ENCODE measurements at regions not wholly inside any gene's neighbourhood (a gene's known extent, or its start where the extent isn't known, plus 50 kb on each side); places are given as distances from the start of the nearest gene placed in this dataset.
"Not testable (repeated sequence)": the region's sequence is repeated elsewhere in the genome, so short reads cannot be mapped to it uniquely, and the experiment has no call there.

GRCh38 chr2:191476901-191477300 is 201.0 kb upstream of the NABP1 start:
- DNase-seq (ENCODE audit: low read depth) = no peak

GRCh38 chr2:191478799-191479679 is 198.9 kb upstream of the NABP1 start:
- DNase-seq (ENCODE audit: low read depth) = no peak

DNA sequence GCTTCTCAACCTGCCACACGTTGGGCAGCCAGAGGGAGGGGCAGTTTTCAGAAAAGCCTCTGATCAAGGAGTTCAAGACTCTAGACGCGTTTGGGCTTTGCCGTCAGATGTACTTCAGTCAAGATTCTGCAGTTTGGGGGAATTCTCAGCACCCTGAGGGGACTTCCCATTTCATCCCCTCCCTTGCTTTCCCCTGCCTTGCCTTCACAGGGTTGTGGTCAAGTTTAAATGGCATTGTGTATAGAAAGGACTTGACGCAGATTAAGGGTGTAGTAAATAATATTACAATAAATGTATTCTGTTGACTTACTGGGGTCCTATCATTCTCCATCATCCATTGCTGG is 198.3 kb upstream of the NABP1 start:
- no peak for DNase-seq (ENCODE audit: low read depth)

DNA sequence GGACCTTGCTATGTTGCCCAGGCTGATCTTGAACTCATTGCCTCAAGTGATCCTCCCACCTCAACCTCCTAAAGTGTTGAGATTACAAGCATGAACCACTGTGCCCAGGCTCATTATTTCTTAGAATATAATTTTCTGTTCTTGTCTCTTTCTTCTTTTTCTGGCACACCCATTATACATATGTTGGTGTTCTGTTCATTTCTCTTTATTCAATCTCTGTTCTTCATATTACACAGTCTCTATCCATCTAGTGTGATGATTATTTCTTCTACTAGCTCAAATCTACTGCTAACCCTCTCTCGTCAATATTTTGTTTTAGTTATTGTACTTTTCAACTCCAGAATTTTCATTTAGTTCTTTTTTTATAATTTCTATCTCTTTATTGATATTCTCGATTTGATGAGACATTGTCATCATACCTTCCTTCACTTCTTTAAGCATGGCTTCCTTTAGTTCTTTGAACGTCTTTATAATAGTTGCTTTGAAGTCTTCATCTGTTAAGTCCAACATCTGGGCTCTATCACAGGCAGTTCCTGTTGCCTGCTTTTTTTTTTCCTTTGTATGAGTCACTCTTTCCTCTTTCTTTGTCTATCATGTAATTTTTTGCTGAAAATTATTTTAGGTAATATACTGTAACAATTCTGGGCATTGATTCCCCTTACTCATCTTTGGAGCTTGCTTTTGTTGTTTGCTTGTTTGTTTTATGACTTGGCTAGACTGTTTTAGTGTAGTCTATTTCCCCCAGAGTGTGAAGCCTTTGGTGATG is 196.4 kb upstream of the NABP1 start:
- DNase-seq (ENCODE audit: low read depth) = no peak

DNA sequence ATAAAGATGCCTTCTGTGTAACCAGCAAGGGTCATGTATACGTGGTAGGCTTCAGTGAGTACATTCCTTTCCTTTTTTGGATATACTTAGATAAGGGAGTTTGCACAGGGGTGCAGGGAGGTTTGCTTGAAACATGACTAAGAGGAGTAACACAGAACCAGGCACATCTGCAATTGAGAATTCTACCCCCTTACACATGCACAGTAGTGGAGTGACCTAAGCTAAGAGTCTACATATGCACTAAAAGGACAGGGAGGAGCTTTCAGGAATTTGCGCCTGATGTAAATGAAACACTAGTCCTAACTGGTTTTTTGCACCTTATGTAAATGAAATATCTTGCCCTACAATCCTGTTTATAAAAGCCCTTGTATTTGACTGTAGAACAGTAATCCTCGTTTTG is 194.8 kb upstream of the NABP1 start:
- no peak for DNase-seq (ENCODE audit: low read depth)

- no peak for DNase-seq (ENCODE audit: low read depth)
Observed at GRCh38 chr2:191486584-191487320, 191.2 kb upstream of the NABP1 start.

GRCh38 chr2:191488135-191488534 is 189.8 kb upstream of the NABP1 start:
- DNase-seq (ENCODE audit: low read depth) = no peak

GRCh38 chr2:191489177-191489576 is 188.8 kb upstream of the NABP1 start:
- DNase-seq (ENCODE audit: low read depth) = no peak

DNA sequence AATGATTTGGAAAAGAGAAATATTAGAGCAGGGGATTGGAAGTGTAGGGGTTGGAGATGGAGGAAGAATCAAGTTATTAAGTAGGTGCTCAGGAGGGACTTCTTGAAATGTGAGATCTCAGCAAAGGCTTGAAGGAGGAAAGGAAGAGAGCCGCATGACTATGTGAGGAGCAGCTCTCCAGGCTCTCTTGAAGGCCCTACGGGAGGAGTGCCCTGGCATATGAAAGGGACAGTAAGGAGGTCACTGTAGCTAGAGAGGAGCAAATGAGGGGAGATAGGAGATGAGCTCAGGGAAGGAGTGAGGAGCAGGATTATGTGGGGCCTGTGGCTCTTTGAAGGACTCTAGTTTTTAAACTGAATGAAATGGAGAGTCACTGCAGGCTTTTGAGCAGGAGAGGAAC is 181.1 kb upstream of the NABP1 start:
- no peak for DNase-seq (ENCODE audit: low read depth)

- no peak for DNase-seq (ENCODE audit: low read depth)
Observed at GRCh38 chr2:191497822-191498221, 180.1 kb upstream of the NABP1 start.

DNA sequence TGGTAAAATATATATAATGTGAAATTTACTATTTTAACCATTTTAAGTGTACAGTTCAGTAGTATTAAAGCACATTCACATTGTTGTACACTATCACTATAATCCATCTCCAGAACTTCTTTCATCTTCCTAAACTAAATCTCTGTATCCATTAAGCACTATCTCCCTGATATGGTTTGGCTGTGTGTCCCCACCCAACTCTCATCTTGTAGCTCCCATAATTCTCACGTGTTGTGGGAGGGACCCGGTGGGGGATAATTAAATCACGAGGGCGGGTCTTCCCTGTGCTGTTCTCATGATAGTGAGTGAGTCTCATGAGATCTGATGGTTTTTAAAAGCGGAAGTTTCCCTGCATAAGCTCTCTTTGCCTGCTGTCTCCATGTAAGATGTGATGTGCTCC is 178.9 kb upstream of the NABP1 start:
- DNase-seq (ENCODE audit: low read depth) = no peak

GRCh38 chr2:191499874-191500565 is 177.9 kb upstream of the NABP1 start:
- no peak for DNase-seq (ENCODE audit: low read depth)

- DNase-seq (ENCODE audit: low read depth) = no peak
Observed at GRCh38 chr2:191500566-191500883, 177.4 kb upstream of the NABP1 start.

GRCh38 chr2:191500884-191501560 is 176.9 kb upstream of the NABP1 start:
- no peak for DNase-seq (ENCODE audit: low read depth)

DNA sequence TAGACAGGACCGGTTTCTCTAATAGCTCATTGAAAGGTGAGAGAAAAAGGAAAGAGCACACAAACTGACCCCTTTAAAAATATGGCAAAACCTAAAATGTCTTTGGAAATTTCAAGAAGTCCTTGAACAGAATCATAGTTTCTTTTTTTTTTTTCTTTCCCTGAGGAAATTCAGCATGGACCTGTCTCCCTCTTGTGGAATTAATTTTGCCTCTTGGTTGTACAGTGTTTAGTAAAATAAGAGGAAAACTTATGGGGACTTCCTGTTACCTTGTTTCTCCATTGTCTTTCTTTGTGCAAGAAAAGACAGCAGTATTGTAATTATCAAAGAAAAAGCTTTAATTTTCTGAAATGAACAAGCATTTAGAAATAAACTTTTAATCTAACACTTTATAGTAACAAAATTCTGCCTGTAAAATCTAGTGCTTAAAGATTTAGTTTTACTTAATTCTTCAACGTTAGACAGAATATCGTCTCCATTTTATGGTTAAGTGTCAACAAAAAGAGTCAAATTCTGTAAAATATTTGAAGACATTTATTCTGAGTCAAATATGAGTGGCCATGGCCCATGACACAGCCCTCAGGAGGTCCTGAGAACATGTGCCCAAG is 176.3 kb upstream of the NABP1 start:
- DNase-seq (ENCODE audit: low read depth) = no peak

DNA sequence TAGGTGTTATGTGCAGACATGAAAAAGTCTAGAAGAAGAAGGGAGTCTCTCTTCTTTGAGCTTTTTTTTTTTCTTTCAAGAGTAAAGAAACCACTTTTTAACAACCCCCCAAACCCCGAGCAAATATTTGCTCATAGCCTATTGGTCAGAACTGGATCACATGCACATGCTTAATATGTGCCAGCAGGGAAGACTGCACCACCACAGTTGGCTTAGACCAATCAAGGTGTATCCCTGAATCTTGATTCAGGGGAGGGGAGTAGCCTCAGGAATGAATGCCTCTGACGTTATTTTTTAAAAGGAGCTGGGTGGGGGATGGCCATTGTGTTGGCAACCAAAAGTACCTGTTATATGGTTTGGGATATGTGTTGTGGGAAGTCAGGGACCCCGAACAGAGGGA is 171.4 kb upstream of the NABP1 start:
- DNase-seq (ENCODE audit: low read depth) = no peak

DNA sequence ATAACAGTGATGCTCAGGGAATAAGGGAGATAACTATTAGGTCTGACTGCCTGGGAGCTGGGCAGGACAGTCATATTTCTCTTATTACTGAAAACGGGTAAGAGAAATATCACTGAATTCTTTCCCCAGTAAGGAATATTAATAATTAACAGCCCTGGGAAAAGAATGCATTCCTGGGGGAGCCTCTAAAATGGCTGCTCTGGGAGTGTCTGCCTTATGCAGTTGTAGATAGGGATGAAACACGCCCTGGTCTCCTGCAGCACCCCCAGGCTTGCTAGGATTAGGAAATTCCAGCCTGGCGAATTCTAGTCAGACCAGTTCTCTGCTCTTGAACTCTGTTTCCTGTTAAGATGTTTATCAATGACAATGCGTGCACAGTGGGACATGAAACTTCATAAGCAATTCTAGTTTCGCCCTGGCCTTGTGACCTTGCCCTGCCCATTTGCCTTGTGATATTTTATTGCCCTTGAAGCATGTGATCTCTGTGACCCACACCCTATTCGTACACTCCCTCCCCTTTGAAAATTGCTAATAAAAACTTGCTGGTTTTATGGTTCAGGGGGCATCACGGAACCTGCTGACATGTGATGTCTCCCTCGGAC is 170.6 kb upstream of the NABP1 start:
- not testable (repeated sequence) for DNase-seq (ENCODE audit: low read depth)

DNA sequence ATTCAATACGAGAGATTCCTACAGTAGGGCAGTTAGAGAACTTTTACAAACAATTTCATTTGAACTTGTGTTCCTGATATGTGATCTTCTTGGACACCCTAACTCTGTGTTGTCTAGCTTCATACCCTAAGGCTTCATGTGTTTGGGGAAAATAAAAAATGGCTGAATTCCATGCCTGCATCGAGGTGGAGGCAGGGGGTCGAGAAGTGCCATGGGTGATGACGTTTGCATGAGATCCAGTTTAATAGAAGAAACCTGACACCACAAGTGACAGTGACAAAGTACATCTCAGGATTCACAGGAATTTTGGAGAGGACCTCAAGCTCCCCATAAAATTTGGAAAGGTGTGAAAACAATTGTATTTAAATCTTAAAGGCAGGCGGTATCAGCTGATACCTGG is 169.2 kb upstream of the NABP1 start:
- DNase-seq (ENCODE audit: low read depth) = no peak

DNA sequence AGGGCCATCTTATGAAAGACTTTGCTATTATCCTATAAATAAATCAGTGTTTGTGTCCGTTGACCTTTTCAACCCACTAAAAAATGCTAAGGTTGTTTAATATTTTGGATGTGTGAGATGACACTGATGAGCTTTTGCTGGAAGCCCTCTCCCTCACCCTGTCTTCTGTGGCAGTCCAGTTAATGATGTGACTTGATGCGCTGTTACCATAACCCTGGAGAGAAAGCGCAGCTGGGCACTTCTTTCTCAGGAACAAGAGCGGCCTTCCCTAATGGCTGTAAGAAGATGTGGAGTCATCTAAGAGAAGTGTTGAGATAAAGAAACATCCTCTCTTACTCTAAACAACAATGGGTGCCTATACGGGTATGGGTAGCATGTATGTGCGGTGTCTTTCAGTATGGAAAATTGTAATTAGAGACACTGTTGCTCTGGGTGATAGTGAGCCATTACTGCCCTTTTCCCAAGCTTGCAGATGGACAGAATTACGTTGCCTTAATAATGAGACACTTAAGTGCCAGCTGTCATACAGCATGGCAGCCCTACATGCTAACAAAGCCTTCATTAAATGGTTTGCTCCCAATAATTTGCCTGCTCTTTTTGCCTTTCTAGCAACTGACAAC is 165.6 kb upstream of the NABP1 start:
- no peak for DNase-seq (ENCODE audit: low read depth)

DNA sequence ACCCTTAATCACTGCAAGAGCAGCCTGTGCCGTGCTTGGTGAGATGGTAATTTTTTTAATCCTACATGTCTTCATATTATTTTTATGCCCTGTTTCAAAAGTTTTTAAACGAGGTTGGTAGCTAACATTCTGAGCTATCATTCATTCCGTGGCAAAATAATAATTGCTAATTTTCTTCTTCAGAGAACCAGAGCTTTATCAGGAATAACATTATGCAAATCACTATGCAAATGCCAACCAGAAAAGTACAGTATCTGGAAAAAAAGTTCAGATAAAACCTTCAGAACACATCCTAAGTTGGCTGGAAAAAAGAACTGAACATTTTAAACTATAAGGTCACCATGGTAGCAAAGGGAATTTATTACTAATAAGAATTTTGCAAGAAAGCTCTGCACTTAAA is 165.1 kb upstream of the NABP1 start:
- no peak for DNase-seq (ENCODE audit: low read depth)

GRCh38 chr2:191514613-191515012 is 163.3 kb upstream of the NABP1 start:
- no peak for DNase-seq (ENCODE audit: low read depth)
